GM23338 (cell line): ENCODE measurements at regions not wholly inside any gene's neighbourhood (a gene's known extent, or its start where the extent isn't known, plus 50 kb on each side); places are given as distances from the start of the nearest gene placed in this dataset.
A peak's percentile ranks its signal among the peaks of the same experiment; 100 is the strongest.

ENCODE experiments used
- ATAC-seq: fragments of 200-7000 bp; cut with Tn5 transposase; 3 replicates; pipeline ENCODE4 v1.9.1; 2020
- DNase-seq: peaks from one replicate; pipeline ENCODE4 v3.0.0-alpha.2; 2015; ENCODE audit warnings: low spot score
- H2AFZ ChIP-seq: fragments of 200-600 bp; sonication (generic); 2 replicates; pipeline ENCODE4 v1.8.0; 2016; ENCODE audit warnings: antibody characterized with exemption, mild to moderate bottlenecking, moderate library complexity
- H3F3A ChIP-seq: fragments of 200-600 bp; sonication (generic); replicated peaks from 2 replicates; pipeline ENCODE4 v1.8.0; 2017; ENCODE audit warnings: antibody characterized with exemption, mixed run types, low read depth
- H3K27ac ChIP-seq: fragments of 200-600 bp; sonication (generic); 2 replicates; pipeline ENCODE4 v1.6.1; 2016; ENCODE audit warnings: low read depth
- H3K27me3 ChIP-seq: fragments of 200-600 bp; sonication (generic); 2 replicates; pipeline ENCODE4 v1.8.0; 2016; ENCODE audit warnings: mild to moderate bottlenecking, mixed run types, moderate library complexity; ENCODE audit not compliant: insufficient read depth
- H3K36me3 ChIP-seq: fragments of 200-600 bp; sonication (generic); 2 replicates; pipeline ENCODE4 v1.8.0; 2016; ENCODE audit warnings: mild to moderate bottlenecking; ENCODE audit not compliant: insufficient read depth
- H3K4me1 ChIP-seq: fragments of 200-600 bp; sonication (generic); 2 replicates; pipeline ENCODE4 v1.8.0; 2016; ENCODE audit warnings: mild to moderate bottlenecking, moderate library complexity; ENCODE audit not compliant: insufficient read depth
- H3K4me2 ChIP-seq: fragments of 200-600 bp; sonication (generic); 2 replicates; pipeline ENCODE4 v1.7.1; 2017; ENCODE audit warnings: mixed run types
- H3K4me3 ChIP-seq: fragments of 200-600 bp; sonication (generic); 2 replicates; pipeline ENCODE4 v1.6.1; 2016; ENCODE audit warnings: mixed run types
- H3K79me2 ChIP-seq: fragments of 200-600 bp; sonication (generic); replicated peaks from 2 replicates; pipeline ENCODE4 v1.8.0; 2017; ENCODE audit warnings: mild to moderate bottlenecking; ENCODE audit not compliant: insufficient read depth
- H3K9me2 ChIP-seq: fragments of 200-600 bp; sonication (generic); 2 replicates; pipeline ENCODE4 v1.8.0; 2017; ENCODE audit not compliant: insufficient read depth
- H4K20me1 ChIP-seq: fragments of 200-600 bp; sonication (generic); replicated peaks from 2 replicates; pipeline ENCODE4 v1.8.0; 2017; ENCODE audit warnings: mild to moderate bottlenecking; ENCODE audit not compliant: insufficient read depth
- H3K27ac Mint-ChIP-seq: 2 replicates; pipeline ENCODE4 v1.8.0; 2020; ENCODE audit warnings: inconsistent platforms, mild to moderate bottlenecking, moderate library complexity, mixed read lengths
- H3K27me3 Mint-ChIP-seq: 3 replicates; pipeline ENCODE4 v1.8.0; 2022; ENCODE audit warnings: low read depth, mild to moderate bottlenecking, moderate library complexity, mixed read lengths, inconsistent platforms; ENCODE audit not compliant: insufficient read depth, poor library complexity
- H3K36me3 Mint-ChIP-seq: 3 replicates; pipeline ENCODE4 v1.8.0; 2021; ENCODE audit warnings: low read depth, mild to moderate bottlenecking, inconsistent platforms, moderate library complexity, mixed read lengths
- H3K4me1 Mint-ChIP-seq: 3 replicates; pipeline ENCODE4 v1.8.0; 2020; ENCODE audit warnings: mild to moderate bottlenecking, inconsistent platforms, mixed read lengths
- H3K4me3 Mint-ChIP-seq: 3 replicates; pipeline ENCODE4 v1.8.0; 2021; ENCODE audit warnings: moderate library complexity, mild to moderate bottlenecking, inconsistent platforms, mixed read lengths
- H3K9me3 Mint-ChIP-seq: 3 replicates; pipeline ENCODE4 v1.8.0; 2020; ENCODE audit warnings: moderate library complexity, mild to moderate bottlenecking, inconsistent platforms, mixed read lengths
- CREB1 ChIP-seq: fragments of 250-450 bp; sonication (Bioruptor Pico); IDR thresholded peaks from 2 replicates; pipeline ENCODE4 v1.5.0; 2020; ENCODE audit warnings: low read depth, mild to moderate bottlenecking, moderate library complexity
- CTCF ChIP-seq, 2 experiments: fragments of 200-600 bp in 1 of 2; sonication (generic) in 1 of 2; conservative IDR thresholded peaks; 2 replicates each; pipeline versions ENCODE4 v1.5.1 to v1.6.1; 2016 to 2017; ENCODE audit warnings: antibody characterized with exemption in 2 of 2, low read depth in 2 of 2, mild to moderate bottlenecking in 2 of 2, moderate library complexity in 1 of 2
- EZH2 ChIP-seq: fragments of 200-600 bp; sonication (generic); IDR thresholded peaks from one replicate; pipeline ENCODE4 v1.8.0; 2017; ENCODE audit warnings: antibody characterized with exemption, mild to moderate bottlenecking, low read depth; ENCODE audit not compliant: unreplicated experiment
- JUNB ChIP-seq: IDR thresholded peaks from one replicate; pipeline ENCODE4 v1.6.1; 2016; ENCODE audit warnings: antibody characterized with exemption; ENCODE audit not compliant: unreplicated experiment
- ZNF331 ChIP-seq: fragments of 250-450 bp; sonication (Bioruptor Pico); IDR thresholded peaks from 2 replicates; pipeline ENCODE4 v1.5.0; 2020; ENCODE audit warnings: low read depth, mild to moderate bottlenecking, moderate library complexity
- TF ChIP-seq, protein P1 (sequence below): fragments of 250-450 bp; sonication (Bioruptor Pico); IDR thresholded peaks from 2 replicates; pipeline ENCODE4 v1.5.0; 2020; ENCODE audit warnings: mild to moderate bottlenecking, moderate library complexity

- no peak for TF ChIP-seq CREB1
- TF ChIP-seq, protein P1, sequence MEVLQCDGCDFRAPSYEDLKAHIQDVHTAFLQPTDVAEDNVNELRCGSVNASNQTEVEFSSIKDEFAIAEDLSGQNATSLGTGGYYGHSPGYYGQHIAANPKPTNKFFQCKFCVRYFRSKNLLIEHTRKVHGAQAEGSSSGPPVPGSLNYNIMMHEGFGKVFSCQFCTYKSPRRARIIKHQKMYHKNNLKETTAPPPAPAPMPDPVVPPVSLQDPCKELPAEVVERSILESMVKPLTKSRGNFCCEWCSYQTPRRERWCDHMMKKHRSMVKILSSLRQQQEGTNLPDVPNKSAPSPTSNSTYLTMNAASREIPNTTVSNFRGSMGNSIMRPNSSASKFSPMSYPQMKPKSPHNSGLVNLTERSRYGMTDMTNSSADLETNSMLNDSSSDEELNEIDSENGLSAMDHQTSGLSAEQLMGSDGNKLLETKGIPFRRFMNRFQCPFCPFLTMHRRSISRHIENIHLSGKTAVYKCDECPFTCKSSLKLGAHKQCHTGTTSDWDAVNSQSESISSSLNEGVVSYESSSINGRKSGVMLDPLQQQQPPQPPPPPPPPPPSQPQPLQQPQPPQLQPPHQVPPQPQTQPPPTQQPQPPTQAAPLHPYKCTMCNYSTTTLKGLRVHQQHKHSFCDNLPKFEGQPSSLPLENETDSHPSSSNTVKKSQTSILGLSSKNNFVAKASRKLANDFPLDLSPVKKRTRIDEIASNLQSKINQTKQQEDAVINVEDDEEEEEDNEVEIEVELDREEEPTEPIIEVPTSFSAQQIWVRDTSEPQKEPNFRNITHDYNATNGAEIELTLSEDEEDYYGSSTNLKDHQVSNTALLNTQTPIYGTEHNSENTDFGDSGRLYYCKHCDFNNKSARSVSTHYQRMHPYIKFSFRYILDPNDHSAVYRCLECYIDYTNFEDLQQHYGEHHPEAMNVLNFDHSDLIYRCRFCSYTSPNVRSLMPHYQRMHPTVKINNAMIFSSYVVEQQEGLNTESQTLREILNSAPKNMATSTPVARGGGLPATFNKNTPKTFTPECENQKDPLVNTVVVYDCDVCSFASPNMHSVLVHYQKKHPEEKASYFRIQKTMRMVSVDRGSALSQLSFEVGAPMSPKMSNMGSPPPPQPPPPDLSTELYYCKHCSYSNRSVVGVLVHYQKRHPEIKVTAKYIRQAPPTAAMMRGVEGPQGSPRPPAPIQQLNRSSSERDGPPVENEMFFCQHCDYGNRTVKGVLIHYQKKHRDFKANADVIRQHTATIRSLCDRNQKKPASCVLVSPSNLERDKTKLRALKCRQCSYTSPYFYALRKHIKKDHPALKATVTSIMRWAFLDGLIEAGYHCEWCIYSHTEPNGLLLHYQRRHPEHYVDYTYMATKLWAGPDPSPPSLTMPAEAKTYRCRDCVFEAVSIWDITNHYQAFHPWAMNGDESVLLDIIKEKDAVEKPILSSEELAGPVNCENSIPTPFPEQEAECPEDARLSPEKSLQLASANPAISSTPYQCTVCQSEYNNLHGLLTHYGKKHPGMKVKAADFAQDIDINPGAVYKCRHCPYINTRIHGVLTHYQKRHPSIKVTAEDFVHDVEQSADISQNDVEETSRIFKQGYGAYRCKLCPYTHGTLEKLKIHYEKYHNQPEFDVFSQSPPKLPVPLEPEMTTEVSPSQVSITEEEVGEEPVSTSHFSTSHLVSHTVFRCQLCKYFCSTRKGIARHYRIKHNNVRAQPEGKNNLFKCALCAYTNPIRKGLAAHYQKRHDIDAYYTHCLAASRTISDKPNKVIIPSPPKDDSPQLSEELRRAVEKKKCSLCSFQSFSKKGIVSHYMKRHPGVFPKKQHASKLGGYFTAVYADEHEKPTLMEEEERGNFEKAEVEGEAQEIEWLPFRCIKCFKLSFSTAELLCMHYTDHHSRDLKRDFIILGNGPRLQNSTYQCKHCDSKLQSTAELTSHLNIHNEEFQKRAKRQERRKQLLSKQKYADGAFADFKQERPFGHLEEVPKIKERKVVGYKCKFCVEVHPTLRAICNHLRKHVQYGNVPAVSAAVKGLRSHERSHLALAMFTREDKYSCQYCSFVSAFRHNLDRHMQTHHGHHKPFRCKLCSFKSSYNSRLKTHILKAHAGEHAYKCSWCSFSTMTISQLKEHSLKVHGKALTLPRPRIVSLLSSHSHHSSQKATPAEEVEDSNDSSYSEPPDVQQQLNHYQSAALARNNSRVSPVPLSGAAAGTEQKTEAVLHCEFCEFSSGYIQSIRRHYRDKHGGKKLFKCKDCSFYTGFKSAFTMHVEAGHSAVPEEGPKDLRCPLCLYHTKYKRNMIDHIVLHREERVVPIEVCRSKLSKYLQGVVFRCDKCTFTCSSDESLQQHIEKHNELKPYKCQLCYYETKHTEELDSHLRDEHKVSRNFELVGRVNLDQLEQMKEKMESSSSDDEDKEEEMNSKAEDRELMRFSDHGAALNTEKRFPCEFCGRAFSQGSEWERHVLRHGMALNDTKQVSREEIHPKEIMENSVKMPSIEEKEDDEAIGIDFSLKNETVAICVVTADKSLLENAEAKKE: no peak
Observed at GRCh38 chr7:81150951-81151361, 232.1 kb upstream of the SEMA3C start (continued).

- H3K4me3 ChIP-seq: no peak overlapping the region
- no peak overlapping the region for H3K4me3 Mint-ChIP-seq
- H3K4me1 Mint-ChIP-seq: peaks cover 7% of the 10 kb centered on the region; the same call in 1 of the 3 replicates
- ATAC-seq (no peak), DNase-seq (no peak)
- no peaks in the 10 kb centered on the region for H3K27me3 ChIP-seq
- no peaks in the 10 kb centered on the region for H4K20me1 ChIP-seq
- no peaks in the 10 kb centered on the region for H3K4me1 ChIP-seq
- H3K27ac Mint-ChIP-seq: no peak overlapping the region
- H3K9me2 ChIP-seq: peaks cover 8% of the 10 kb centered on the region; the same call in 1 of the 2 replicates
- no peak overlapping the region for H3K4me2 ChIP-seq
- peaks cover 6% of the 10 kb centered on the region for H3K27me3 Mint-ChIP-seq
- H3K79me2 ChIP-seq: no peaks in the 10 kb centered on the region
- H3K36me3 Mint-ChIP-seq: peaks cover 6% of the 10 kb centered on the region
- no peak overlapping the region for H3K27ac ChIP-seq
- H3K36me3 ChIP-seq: no peaks in the 10 kb centered on the region
- no peaks in the 10 kb centered on the region for H3F3A ChIP-seq
- H2AFZ ChIP-seq: 0 out of 2 replicates have a peak overlapping the region, but pooled peaks have one; percentile 5
- H3K9me3 Mint-ChIP-seq: peaks cover 17% of the 10 kb centered on the region; the same call in 1 of the 3 replicates
- TF ChIP-seq CTCF (conservative IDR thresholded peaks at IDR 0.05; ENCODE audit: low read depth in 2 of 2) (no peak), CREB1 (no peak), ZNF331 (no peak), JUNB (no peak), EZH2 (no peak)
- TF ChIP-seq, protein P1: no peak
Observed at GRCh38 chr7:81143856-81144255, 225.0 kb upstream of the SEMA3C start.
